ENCODE measurements at regions not wholly inside any gene's neighbourhood (a gene's known extent, or its start where the extent isn't known, plus 50 kb on each side); places are given as distances from the start of the nearest gene placed in this dataset.

- Histone ChIP-seq H3K4me3 (no peak overlapping the region), H3K9me3 (no peaks in the 10 kb centered on the region), H3K27ac (no peak overlapping the region), H3K4me1 (no peaks in the 10 kb centered on the region), H3K4me2 (no peak overlapping the region)
- DNase-seq (ENCODE audit: low read depth in 1 of 2, low spot score in 1 of 2) = no peak
- ChIA-PET CTCF (no interaction called here), POLR2A (interaction anchor here (0.7 kb wide), 1 partner anchor 364 kb away, joined by 5 read pairs; no protein-coding TSS in a partner anchor)
- no peak for FAIRE-seq
- WGBS (ENCODE audit: missing lambda C conversion rate) = 54% methylated on average over 6 of the region's 6 CpGs
- TF ChIP-seq MAX (IDR thresholded peaks at IDR 0.05) (no peak), TFCP2L1 (CRISPR knock-in tag; IDR thresholded peaks at IDR 0.05) (no peak), EHF (CRISPR knock-in tag; IDR thresholded peaks at IDR 0.05) (no peak), CEBPB (IDR thresholded peaks at IDR 0.05) (no peak), FOSL2 (IDR thresholded peaks at IDR 0.05) (no peak), FOSL2 (CRISPR knock-in tag; IDR thresholded peaks at IDR 0.05) (no peak), NR3C1 (IDR thresholded peaks at IDR 0.05) (no peak), EP300 (IDR thresholded peaks at IDR 0.05) (no peak), HOXB5 (CRISPR knock-in tag; IDR thresholded peaks at IDR 0.05) (no peak), CBX2 (IDR thresholded peaks at IDR 0.05; ENCODE audit: borderline replicate concordance, low read depth) (no peak), CHD2 (IDR thresholded peaks at IDR 0.05; ENCODE audit: low read length, partially characterized antibody) (no peak), RCOR1 (IDR thresholded peaks at IDR 0.05; ENCODE audit: low read depth, low read length) (no peak), EHMT2 (IDR thresholded peaks at IDR 0.05; ENCODE audit: low read depth) (no peak), ESRRA (IDR thresholded peaks at IDR 0.05; ENCODE audit: borderline replicate concordance, low read length) (no peak), JUNB (IDR thresholded peaks at IDR 0.05) (no peak)
- no peak for ATAC-seq
Measured at GRCh38 chr10:130799532-130799931, 512.0 kb downstream of the TCERG1L start.

- POLR2A ChIA-PET = no interaction called here
Measured at GRCh38 chr10:130800281-130800680, 511.2 kb downstream of the TCERG1L start.

GRCh38 chr10:130801276-130801675, 510.2 kb downstream of the TCERG1L start:
- H3K4me3 ChIP-seq = no peak overlapping the region
- TF ChIP-seq TFCP2L1 (CRISPR knock-in tag; IDR thresholded peaks at IDR 0.05) (no peak), PBX3 (IDR thresholded peaks at IDR 0.05) (no peak), GATA3 (IDR thresholded peaks at IDR 0.05; ENCODE audit: borderline replicate concordance) (no peak), ZC3H11A (IDR thresholded peaks at IDR 0.05) (no peak), FOSB (CRISPR knock-in tag; IDR thresholded peaks at IDR 0.05) (no peak)
- no peak overlapping the region for H3K27ac ChIP-seq
- ChIA-PET POLR2A (no interaction called here), CTCF (interaction anchor here (0.7 kb wide), 1 partner anchor 931 kb away, joined by 3 read pairs; no protein-coding TSS in a partner anchor)
- H3K9me3 ChIP-seq = no peaks in the 10 kb centered on the region
- no peak overlapping the region for H3K4me2 ChIP-seq
- no peaks in the 10 kb centered on the region for H3K4me1 ChIP-seq
- FAIRE-seq (no peak), DNase-seq (ENCODE audit: low read depth in 1 of 2, low spot score in 1 of 2) (no peak), ATAC-seq (no peak)
- 29% methylated on average over 8 of the region's 8 CpGs for WGBS (ENCODE audit: missing lambda C conversion rate)

More at GRCh38 chr10:130800281-130800680, 511.2 kb downstream of the TCERG1L start:
- ATAC-seq = no peak
- whole genome bisulfite sequencing (ENCODE audit: missing lambda C conversion rate) = 54% methylated on average over 9 of the region's 12 CpGs
- no peaks in the 10 kb centered on the region for H3K4me1 ChIP-seq
- no peak for TF ChIP-seq KDM5A (IDR thresholded peaks at IDR 0.05)
- CTCF ChIA-PET = no interaction called here
- no peaks in the 10 kb centered on the region for H3K9me3 ChIP-seq
- no peak for DNase-seq (ENCODE audit: low read depth in 1 of 2, low spot score in 1 of 2)
- H3K4me2 ChIP-seq = no peak overlapping the region
- H3K4me3 ChIP-seq = no peak overlapping the region
- no peak for FAIRE-seq
- H3K27ac ChIP-seq = no peak overlapping the region

- H3K27ac ChIP-seq = no peak overlapping the region
- H3K9me3 ChIP-seq = no peaks in the 10 kb centered on the region
- no peak overlapping the region for H3K4me3 ChIP-seq
- ChIA-PET POLR2A (no interaction called here), CTCF (no interaction called here)
- no peak for FAIRE-seq
- 19% methylated on average over 12 of the region's 19 CpGs for WGBS (ENCODE audit: missing lambda C conversion rate)
- H3K4me1 ChIP-seq = no peaks in the 10 kb centered on the region
- no peak overlapping the region for H3K4me2 ChIP-seq
- no peak for ATAC-seq
- no peak for DNase-seq (ENCODE audit: low read depth in 1 of 2, low spot score in 1 of 2)
- TF ChIP-seq ESRRA (IDR thresholded peaks at IDR 0.05; ENCODE audit: borderline replicate concordance, low read length) (no peak), PHF8 (IDR thresholded peaks at IDR 0.05; ENCODE audit: borderline replicate concordance, low read depth) (no peak), HOXB13 (CRISPR knock-in tag; IDR thresholded peaks at IDR 0.05; ENCODE audit: low read depth) (no peak), GATA3 (IDR thresholded peaks at IDR 0.05; ENCODE audit: borderline replicate concordance) (no peak), KDM5A (IDR thresholded peaks at IDR 0.05) (no peak), EHMT2 (IDR thresholded peaks at IDR 0.05; ENCODE audit: low read depth) (no peak), FOSB (CRISPR knock-in tag; IDR thresholded peaks at IDR 0.05) (no peak), SREBF2 (IDR thresholded peaks at IDR 0.05) (no peak), CTCF (IDR thresholded peaks at IDR 0.05) (no peak), RARB (CRISPR knock-in tag; IDR thresholded peaks at IDR 0.05) (no peak), NR3C1 (IDR thresholded peaks at IDR 0.05) (no peak), BHLHE40 (IDR thresholded peaks at IDR 0.05; ENCODE audit: low read depth, low read length) (no peak), RAD21 (conservative IDR thresholded peaks at IDR 0.05 in 1 of 2, IDR thresholded peaks at IDR 0.05 in 1 of 2) (no peak), E2F6 (IDR thresholded peaks at IDR 0.05; ENCODE audit: borderline replicate concordance, low read depth) (no peak), USF2 (IDR thresholded peaks at IDR 0.05) (no peak), CHD2 (IDR thresholded peaks at IDR 0.05; ENCODE audit: low read length, partially characterized antibody) (no peak), JUNB (IDR thresholded peaks at IDR 0.05) (no peak), EHF (CRISPR knock-in tag; IDR thresholded peaks at IDR 0.05) (no peak)
Measured at GRCh38 chr10:130801784-130802183, 509.7 kb downstream of the TCERG1L start.

All from A549 (cell line).